ENCODE measurements at regions not wholly inside any gene's neighbourhood (a gene's known extent, or its start where the extent isn't known, plus 50 kb on each side); places are given as distances from the start of the nearest gene placed in this dataset.

- TF ChIP-seq STAT3 (IDR thresholded peaks at IDR 0.05; ENCODE audit: low read depth, low read length) (no peak), JUND (IDR thresholded peaks at IDR 0.05; ENCODE audit: low read depth, low read length) (no peak), CHD1 (IDR thresholded peaks at IDR 0.05; ENCODE audit: low read depth, low read length) (no peak), MXI1 (IDR thresholded peaks at IDR 0.05; ENCODE audit: low read depth, low read length) (no peak)
Observed at GRCh38 chr12:125356111-125356510, 290.9 kb downstream of the AACS start (continued).

GRCh38 chr12:125357561-125357960 is 292.3 kb downstream of the AACS start:
- ChIA-PET RAD21 (ENCODE audit: unreplicated experiment) (no interaction called here), POLR2A (no interaction called here), SMC1A (ENCODE audit: uncharacterized antibody, unreplicated experiment) (no interaction called here), CTCF (interaction anchor here (0.5 kb wide), 1 partner anchor 1599 kb away, joined by 3 read pairs; no protein-coding TSS in a partner anchor)
- in situ Hi-C loops (cut with MboI) (no loop called here), intact Hi-C loops (cut with micrococcal nuclease; ENCODE audit: unreplicated experiment) (no loop called here)
- Histone ChIP-seq H3K27ac (ENCODE audit: control insufficient read depth, insufficient read depth) (no peak overlapping the region), H3K9ac (ENCODE audit: control insufficient read depth, insufficient read depth, low read length) (no peak overlapping the region), H4K20me1 (ENCODE audit: control insufficient read depth, insufficient read depth) (no peaks in the 10 kb centered on the region; the same call in 1 of the 2 replicates), H3K4me1 (ENCODE audit: control insufficient read depth, insufficient read depth, low read length) (no peaks in the 10 kb centered on the region), H3K4me2 (ENCODE audit: control insufficient read depth, insufficient read depth) (no peak overlapping the region), H3K4me3 (no peak overlapping the region), H3K36me3 (ENCODE audit: control insufficient read depth in 2 of 2, insufficient read depth in 2 of 2, low read length in 1 of 2) (no peaks in the 10 kb centered on the region), H3K79me2 (ENCODE audit: control insufficient read depth, insufficient read depth, low read length) (no peaks in the 10 kb centered on the region), H3K9me3 (replicated peaks; ENCODE audit: control insufficient read depth, insufficient read depth, low read length) (no peaks in the 10 kb centered on the region; the same call in 2 of the 3 replicates), H3K27me3 (replicated peaks in 1 of 2; ENCODE audit: control insufficient read depth in 2 of 2, insufficient read depth in 2 of 2, low read length in 1 of 2) (no peaks in the 10 kb centered on the region), H2AFZ (ENCODE audit: control insufficient read depth, low read depth, low read length) (no peak overlapping the region)
- 33% methylated on average over 3 of the region's 3 CpGs for WGBS (ENCODE audit: insufficient coverage, insufficient replicate concordance, low lambda C conversion rate, missing lambda C conversion rate)
- no peak for TF ChIP-seq ZBTB11 (CRISPR knock-in tag; IDR thresholded peaks at IDR 0.05)
- no peak for TF ChIP-seq KDM1A (IDR thresholded peaks at IDR 0.05; ENCODE audit: borderline replicate concordance)
- no peak for TF ChIP-seq NFYA (IDR thresholded peaks at IDR 0.05; ENCODE audit: borderline replicate concordance, low read depth, low read length)
- no peak for TF ChIP-seq NFXL1 (IDR thresholded peaks at IDR 0.05; ENCODE audit: borderline replicate concordance)
- TF ChIP-seq STAT3 (IDR thresholded peaks at IDR 0.05; ENCODE audit: low read depth, low read length): no peak
- no peak for TF ChIP-seq IKZF1 (conservative IDR thresholded peaks at IDR 0.05)
- no peak for TF ChIP-seq RFX5 (IDR thresholded peaks at IDR 0.05; ENCODE audit: low read depth, low read length)
- TF ChIP-seq ZNF687 (IDR thresholded peaks at IDR 0.05): no peak
- no peak for TF ChIP-seq ZNF217 (IDR thresholded peaks at IDR 0.05)
- DNase-seq (ENCODE audit: low read depth, low spot score) (no peak), FAIRE-seq (no peak), ATAC-seq (no peak)
- no TSS peak for BruUV-seq (replicated peaks)
